Endothelial cell of umbilical vein (primary cell): ENCODE measurements at regions not wholly inside any gene's neighbourhood (a gene's known extent, or its start where the extent isn't known, plus 50 kb on each side); places are given as distances from the start of the nearest gene placed in this dataset.

Experiments used
- BruUV-seq: library from RNA; stranded (reverse); fragments of 400-500 nt; replicated peaks from 2 replicates; lab custom pipeline; 2021; lab: Mats Ljungman, UMichigan
- CTCF ChIA-PET: fragments of 300-600, 350-600 bp; sonication (Branson Sonifier 250); formaldehyde crosslinking; loops from one replicate; lab custom pipeline; 2021; ENCODE audit warnings: antibody characterized with exemption, inconsistent platforms; lab: Charles Lee
- POLR2A ChIA-PET: fragments of 300-600, 350-600 bp; sonication (Branson Sonifier 250); formaldehyde crosslinking; loops from one replicate; lab custom pipeline; 2021; ENCODE audit warnings: antibody characterized with exemption, inconsistent platforms; lab: Charles Lee
- DNase-seq: peaks from one replicate; pipeline ENCODE4 v3.0.0-alpha.2; 2011; ENCODE audit warnings: low read depth, low spot score
- FAIRE-seq: peaks from 2 replicates; lab custom pipeline; 2011; peaks lifted over from hg19 to GRCh38; lab: Jason Lieb, UNC
- H2AFZ ChIP-seq: 2 replicates; pipeline ENCODE4 v1.6.0; 2012; ENCODE audit warnings: low read depth, low read length, control low read depth, inconsistent platforms
- H3K27ac ChIP-seq: 2 replicates; pipeline ENCODE4 v1.5.1; 2011; ENCODE audit warnings: low read depth, mild to moderate bottlenecking, control low read depth, low read length, moderate library complexity; ENCODE audit not compliant: insufficient read depth
- H3K27me3 ChIP-seq, 2 experiments: 2 replicates each; pipeline versions ENCODE4 v1.6.0 to v1.6.1; 2011; ENCODE audit warnings: low read length in 2 of 2, mixed read lengths in 1 of 2; ENCODE audit not compliant: control insufficient read depth in 2 of 2, insufficient read depth in 2 of 2
- H3K36me3 ChIP-seq, 2 experiments: 2 replicates in 1 of 2; 3 replicates in 1 of 2; pipeline ENCODE4 v1.5.1; 2011; ENCODE audit warnings: low read length in 2 of 2, mild to moderate bottlenecking in 1 of 2, moderate library complexity in 1 of 2; ENCODE audit not compliant: control insufficient read depth in 2 of 2, insufficient read depth in 2 of 2; ENCODE audit errors: extremely low read depth in 1 of 2
- H3K4me1 ChIP-seq: 3 replicates; pipeline ENCODE4 v1.5.1; 2011; ENCODE audit warnings: mild to moderate bottlenecking, low read length; ENCODE audit not compliant: control insufficient read depth, insufficient read depth; ENCODE audit errors: extremely low read depth
- H3K4me2 ChIP-seq: 2 replicates; pipeline ENCODE4 v1.6.1; 2011; ENCODE audit warnings: low read length, control low read depth, mixed read lengths; ENCODE audit not compliant: insufficient read depth
- H3K4me3 ChIP-seq, 3 experiments: fragments of 200-600 bp in 1 of 3; sonication (generic), shearing (Covaris generic) in 1 of 3; replicated peaks in 1 of 3; 2 replicates each; pipeline ENCODE4 v1.5.1; 2011 to 2016; ENCODE audit warnings: control low read depth in 3 of 3, low read length in 3 of 3, mild to moderate bottlenecking in 2 of 3, inconsistent platforms in 1 of 3, low read depth in 1 of 3, moderate library complexity in 1 of 3; ENCODE audit not compliant: insufficient read depth in 1 of 3
- H3K79me2 ChIP-seq: 2 replicates; pipeline ENCODE4 v1.6.0; 2012; ENCODE audit warnings: low read length, inconsistent platforms; ENCODE audit not compliant: control insufficient read depth, insufficient read depth
- H3K9ac ChIP-seq: replicated peaks from 2 replicates; pipeline ENCODE3; 2011; ENCODE audit warnings: low read length, control low read depth; ENCODE audit not compliant: insufficient read depth; ENCODE audit errors: extremely low read depth
- H3K9me1 ChIP-seq: replicated peaks from 3 replicates; pipeline ENCODE4 v1.6.0; 2011; ENCODE audit warnings: mild to moderate bottlenecking, low read length; ENCODE audit not compliant: control insufficient read depth, insufficient read depth; ENCODE audit errors: extremely low read depth
- H3K9me3 ChIP-seq: replicated peaks from 2 replicates; pipeline ENCODE4 v1.5.1; 2012; ENCODE audit warnings: low read length, inconsistent platforms; ENCODE audit not compliant: control insufficient read depth, insufficient read depth
- H4K20me1 ChIP-seq: replicated peaks from 2 replicates; pipeline ENCODE3; 2011; ENCODE audit warnings: mild to moderate bottlenecking, low read length; ENCODE audit not compliant: control insufficient read depth, insufficient read depth; ENCODE audit errors: extremely low read depth
- EZH2 ChIP-seq: IDR thresholded peaks from 2 replicates; pipeline ENCODE4 v1.6.1; 2012; ENCODE audit warnings: borderline replicate concordance, low read depth, mild to moderate bottlenecking, moderate library complexity, low read length, inconsistent platforms; ENCODE audit not compliant: severe bottlenecking
- FOS ChIP-seq: IDR thresholded peaks from 2 replicates; pipeline ENCODE4 v1.6.1; 2011; ENCODE audit warnings: mild to moderate bottlenecking, low read length, moderate library complexity, borderline replicate concordance; ENCODE audit not compliant: insufficient read depth
- GATA2 ChIP-seq: IDR thresholded peaks from 2 replicates; pipeline ENCODE4 v1.7.0; 2011; ENCODE audit warnings: low read depth, mild to moderate bottlenecking, moderate library complexity, mixed read lengths, low read length; ENCODE audit not compliant: insufficient read length, insufficient read depth
- JUN ChIP-seq: IDR thresholded peaks from 2 replicates; pipeline ENCODE4 v1.6.1; 2011; ENCODE audit warnings: borderline replicate concordance, low read depth; ENCODE audit not compliant: insufficient read length, insufficient read depth
- POLR2A ChIP-seq: IDR thresholded peaks from 2 replicates; pipeline ENCODE4 v1.6.1; 2012; ENCODE audit warnings: low read depth, mild to moderate bottlenecking, control low read depth, low read length
- POLR2AphosphoS5 ChIP-seq: IDR thresholded peaks from 2 replicates; pipeline ENCODE4 v1.6.1; 2012; ENCODE audit warnings: low read depth, mild to moderate bottlenecking, control low read depth, low read length, moderate library complexity; ENCODE audit not compliant: insufficient read depth
- dilution Hi-C: fragments of 300-500 bp; cut with MboI; formaldehyde crosslinking; loops from one replicate; pipeline ENCODE4 v1.15.0; 2019; ENCODE audit warnings: low sequenced_read_pairs; ENCODE audit not compliant: extremely low pct_ligation_motif_present
- intact Hi-C: fragments of 100-400 bp; cut with micrococcal nuclease; formaldehyde crosslinking; loops from one replicate; pipeline ENCODE4 v1.10.0; 2022

- Histone ChIP-seq H3K36me3 (no peaks in the 10 kb centered on the region), H3K4me3 (no peak overlapping the region), H3K4me1 (no peaks in the 10 kb centered on the region), H3K27ac (no peak overlapping the region), H3K9ac (no peak overlapping the region), H3K79me2 (no peaks in the 10 kb centered on the region), H3K4me2 (no peak overlapping the region), H2AFZ (no peak overlapping the region), H3K27me3 (no peaks in the 10 kb centered on the region), H3K9me3 (no peaks in the 10 kb centered on the region), H3K9me1 (no peaks in the 10 kb centered on the region), H4K20me1 (no peaks in the 10 kb centered on the region)
- BruUV-seq = no TSS peak
- DNase-seq (no peak), FAIRE-seq (no peak)
- intact Hi-C loops = no loop called here
- ChIA-PET CTCF (no interaction called here), POLR2A (no interaction called here)
- no peak for TF ChIP-seq EZH2
- no peak for TF ChIP-seq POLR2A
- TF ChIP-seq FOS = no peak
- no peak for TF ChIP-seq POLR2AphosphoS5
- dilution Hi-C loops = no loop called here
Measured at GRCh38 chr16:73384506-73385089, 336.7 kb upstream of the ZFHX3 start.

GRCh38 chr16:73383988-73384365 is 336.0 kb upstream of the ZFHX3 start:
- Histone ChIP-seq H3K9me1 (no peaks in the 10 kb centered on the region), H3K4me1 (no peaks in the 10 kb centered on the region), H3K79me2 (no peaks in the 10 kb centered on the region), H4K20me1 (no peaks in the 10 kb centered on the region), H3K27ac (no peak overlapping the region), H3K4me2 (no peak overlapping the region), H3K9ac (no peak overlapping the region), H3K27me3 (no peaks in the 10 kb centered on the region), H3K4me3 (no peak overlapping the region), H3K36me3 (no peaks in the 10 kb centered on the region), H3K9me3 (no peaks in the 10 kb centered on the region), H2AFZ (no peak overlapping the region)
- FAIRE-seq (no peak), DNase-seq (no peak)
- intact Hi-C loops (no loop called here), dilution Hi-C loops (no loop called here)
- no TSS peak for BruUV-seq
- POLR2A ChIA-PET = no interaction called here
- CTCF ChIA-PET = no interaction called here
- no peak for TF ChIP-seq FOS
- TF ChIP-seq GATA2 = no peak
- no peak for TF ChIP-seq JUN
